Right atrium auricular region (tissue), 2 donors: ENCODE measurements at regions not wholly inside any gene's neighbourhood (a gene's known extent, or its start where the extent isn't known, plus 50 kb on each side); places are given as distances from the start of the nearest gene placed in this dataset.

Source experiments
- DNase-seq: peaks from one replicate; pipeline ENCODE4 v3.0.0-alpha.2; 2019; ENCODE audit warnings: low spot score
- H3K27ac ChIP-seq, 2 donors: fragments of 200-600 bp; sonication (generic); 1 replicate in 1 of 2; 2 replicates in 1 of 2; pipeline ENCODE4 v1.5.1; 2016 to 2019
- H3K27me3 ChIP-seq, 2 donors: fragments of 200-600 bp; sonication (generic); one replicate each; pipeline versions ENCODE4 v1.5.1 to v1.6.0; 2017 to 2019
- H3K36me3 ChIP-seq: fragments of 200-600 bp; sonication (generic); one replicate; pipeline ENCODE4 v1.5.1; 2016
- H3K4me1 ChIP-seq, 2 donors: fragments of 200-600 bp; sonication (generic); one replicate each; pipeline versions ENCODE4 v1.5.1 to v1.6.0; 2017 to 2019
- H3K4me3 ChIP-seq, 2 donors: fragments of 200-600 bp; sonication (generic); 1 replicate in 1 of 2; 2 replicates in 1 of 2; pipeline ENCODE4 v1.5.1; 2017 to 2019; ENCODE audit warnings: mild to moderate bottlenecking in 1 of 2, moderate library complexity in 1 of 2
- H3K9me3 ChIP-seq, 2 donors: fragments of 200-600 bp; sonication (generic); one replicate each; pipeline ENCODE4 v1.5.1; 2019
- CTCF ChIP-seq, 2 donors: fragments of 200-600 bp; sonication (generic); IDR thresholded peaks; one replicate each; pipeline ENCODE4 v1.5.1; 2019; ENCODE audit warnings: antibody characterized with exemption in 2 of 2

- no peak overlapping the region for H3K4me3 ChIP-seq
- no peaks in the 10 kb centered on the region for H3K27me3 ChIP-seq
- no peaks in the 10 kb centered on the region for H3K9me3 ChIP-seq
- H3K27ac ChIP-seq: no peak overlapping the region
- H3K36me3 ChIP-seq: no peaks in the 10 kb centered on the region
- TF ChIP-seq CTCF (IDR thresholded peaks at IDR 0.05): no peak
- DNase-seq: no peak
- no peaks in the 10 kb centered on the region for H3K4me1 ChIP-seq
These were observed 377.4 kb upstream of the ACVR2A start for GRCh38 chr2:147467441-147467840.

GRCh38 chr2:147464737-147465357, 380.0 kb upstream of the ACVR2A start:
- H3K27ac ChIP-seq: no peak overlapping the region
- H3K9me3 ChIP-seq: no peaks in the 10 kb centered on the region
- no peak for DNase-seq
- no peak for TF ChIP-seq CTCF (IDR thresholded peaks at IDR 0.05)
- no peaks in the 10 kb centered on the region for H3K36me3 ChIP-seq
- no peak overlapping the region for H3K4me3 ChIP-seq
- H3K4me1 ChIP-seq: no peaks in the 10 kb centered on the region
- H3K27me3 ChIP-seq: no peaks in the 10 kb centered on the region

- Histone ChIP-seq H3K27me3 (no peaks in the 10 kb centered on the region), H3K27ac (no peak overlapping the region), H3K36me3 (no peaks in the 10 kb centered on the region), H3K4me3 (no peak overlapping the region), H3K9me3 (no peaks in the 10 kb centered on the region), H3K4me1 (no peaks in the 10 kb centered on the region)
- TF ChIP-seq CTCF (IDR thresholded peaks at IDR 0.05): no peak
- DNase-seq: no peak
These were observed 380.8 kb upstream of the ACVR2A start for GRCh38 chr2:147463881-147464520.

- no peak overlapping the region for H3K27ac ChIP-seq
- DNase-seq: no peak
- H3K9me3 ChIP-seq: no peaks in the 10 kb centered on the region
- no peaks in the 10 kb centered on the region for H3K27me3 ChIP-seq
- no peaks in the 10 kb centered on the region for H3K36me3 ChIP-seq
- H3K4me3 ChIP-seq: no peak overlapping the region
- no peak for TF ChIP-seq CTCF (IDR thresholded peaks at IDR 0.05)
- no peaks in the 10 kb centered on the region for H3K4me1 ChIP-seq
These were observed 384.7 kb upstream of the ACVR2A start for GRCh38 chr2:147460155-147460554.

- no peaks in the 10 kb centered on the region for H3K27me3 ChIP-seq
- no peak overlapping the region for H3K27ac ChIP-seq
- no peaks in the 10 kb centered on the region for H3K36me3 ChIP-seq
- no peak for DNase-seq
- TF ChIP-seq CTCF (IDR thresholded peaks at IDR 0.05): no peak
- no peak overlapping the region for H3K4me3 ChIP-seq
- no peaks in the 10 kb centered on the region for H3K4me1 ChIP-seq
- no peaks in the 10 kb centered on the region for H3K9me3 ChIP-seq
These were observed 388.1 kb upstream of the ACVR2A start for GRCh38 chr2:147456779-147457178.
